NCI-H2171 (cell line): ENCODE measurements at regions not wholly inside any gene's neighbourhood (a gene's known extent, or its start where the extent isn't known, plus 50 kb on each side); places are given as distances from the start of the nearest gene placed in this dataset.
A peak's percentile ranks its signal among the peaks of the same experiment; 100 is the strongest.

ENCODE experiments used
- DNase-seq: peaks from one replicate; lab custom pipeline; 2025; lab: John Stamatoyannopoulos, UW

DNA sequence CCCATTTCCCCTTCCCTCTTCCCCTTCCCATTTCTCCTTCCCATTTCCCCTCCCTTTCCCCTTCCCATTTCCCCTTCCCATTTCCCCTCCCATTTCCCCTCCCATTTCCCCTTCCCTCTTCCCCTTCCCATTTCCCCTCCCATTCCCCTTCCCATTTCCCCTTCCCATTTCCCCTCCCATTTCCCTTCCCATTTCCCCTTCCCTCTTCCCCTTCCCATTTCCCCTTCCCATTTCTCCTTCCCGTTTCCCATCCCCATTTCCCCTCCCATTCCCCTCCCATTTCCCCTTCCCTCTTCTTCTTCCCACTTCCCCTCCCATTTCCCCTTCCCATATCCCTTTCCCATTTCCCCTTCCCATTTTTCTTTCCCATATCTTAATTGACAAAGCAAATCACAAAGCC lies 109.0 kb downstream of the OLFM1 start:
- no peak for DNase-seq

DNA sequence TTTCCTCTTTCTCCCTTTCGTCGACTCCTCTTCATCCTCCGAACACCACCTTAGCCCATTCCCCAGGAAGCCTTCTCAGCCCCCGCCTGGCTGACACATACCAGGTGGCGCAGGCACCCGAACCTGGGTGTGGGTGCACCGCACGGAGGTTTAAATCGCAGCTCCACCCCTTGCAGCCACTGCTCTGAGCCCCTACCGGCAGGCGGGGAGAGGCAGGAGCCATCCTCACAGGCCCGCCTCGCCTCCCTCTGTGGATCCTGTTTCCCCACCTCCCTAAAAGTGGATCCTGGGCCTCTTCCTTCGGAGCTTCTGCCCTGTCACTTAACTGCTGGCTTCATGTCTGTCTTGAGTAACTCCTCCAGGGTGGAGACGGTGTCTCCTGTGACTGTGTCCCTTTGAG lies 110.7 kb downstream of the OLFM1 start:
- no peak for DNase-seq

DNA sequence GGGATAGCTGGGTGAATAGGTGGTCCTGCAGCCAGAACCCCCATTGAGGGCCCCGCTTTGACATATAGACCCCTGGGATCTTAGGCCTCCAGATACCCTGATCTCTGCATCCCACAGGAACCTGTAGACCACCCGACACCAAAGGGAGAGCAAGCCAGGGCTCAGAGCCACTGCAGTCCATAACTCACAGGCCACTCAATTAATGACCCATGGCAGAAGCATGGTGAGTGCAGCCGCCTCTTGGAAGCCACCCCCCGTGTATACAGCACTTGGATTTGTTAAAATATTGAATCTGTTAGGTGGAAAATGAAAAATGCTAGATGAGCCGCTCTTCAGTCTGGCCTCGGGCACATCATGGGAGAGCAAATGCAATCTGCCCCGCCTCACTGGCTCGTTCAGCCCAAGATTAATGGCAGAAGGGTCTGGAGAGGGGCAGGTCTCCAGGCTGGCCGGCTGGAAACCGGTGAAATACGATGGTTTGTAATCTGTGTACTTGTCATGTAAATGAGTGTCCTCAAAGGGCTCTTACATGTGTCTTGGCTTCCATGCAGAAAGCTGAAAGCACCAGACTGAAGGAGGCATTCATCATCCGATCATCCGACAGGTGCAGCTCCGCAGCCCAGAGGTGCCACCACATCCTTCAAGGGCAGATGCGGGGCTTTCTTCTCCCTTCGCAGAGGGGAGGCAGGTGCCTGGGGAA lies 111.3 kb downstream of the OLFM1 start:
- DNase-seq, result no peak

DNA sequence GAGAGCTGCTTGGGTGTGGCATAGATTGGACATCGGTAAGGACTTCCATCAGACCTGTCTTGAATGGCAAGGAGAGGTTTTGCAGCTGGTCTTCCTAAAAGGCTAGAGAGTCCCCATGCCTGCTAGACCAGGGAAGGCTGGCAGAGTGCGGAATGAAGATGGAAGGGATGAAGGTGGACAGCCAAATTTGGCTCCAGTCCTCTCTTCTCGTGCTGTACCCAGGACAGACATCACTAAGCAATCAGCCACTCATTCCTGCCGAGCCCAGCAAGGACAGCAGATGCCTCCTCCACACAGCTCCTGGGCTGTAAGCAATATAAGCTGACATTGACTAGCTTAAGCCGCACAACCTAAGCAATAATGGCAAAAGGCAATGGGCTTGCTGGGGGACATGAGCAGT lies 112.0 kb downstream of the OLFM1 start:
- DNase-seq, result no peak

DNA sequence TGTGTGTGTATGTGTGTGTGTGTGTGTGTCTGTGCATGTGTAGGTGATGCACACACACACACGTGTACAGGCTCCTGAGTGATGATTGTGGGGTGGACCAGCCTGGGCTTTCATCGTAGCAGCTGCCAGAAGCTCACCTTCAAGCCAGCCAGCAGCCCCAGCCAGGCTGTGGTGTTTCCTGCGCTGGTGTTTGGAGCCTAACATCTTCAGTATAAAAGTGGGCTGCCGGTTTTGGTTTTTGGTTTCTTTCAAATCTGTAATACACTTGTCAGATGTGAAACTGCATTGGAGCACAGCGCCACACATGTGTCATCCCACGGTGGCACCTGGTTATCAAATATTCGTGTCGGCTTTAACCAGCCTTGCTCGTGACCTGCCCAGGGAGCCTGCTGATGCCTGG lies 114.2 kb downstream of the OLFM1 start:
- DNase-seq, result no peak

DNA sequence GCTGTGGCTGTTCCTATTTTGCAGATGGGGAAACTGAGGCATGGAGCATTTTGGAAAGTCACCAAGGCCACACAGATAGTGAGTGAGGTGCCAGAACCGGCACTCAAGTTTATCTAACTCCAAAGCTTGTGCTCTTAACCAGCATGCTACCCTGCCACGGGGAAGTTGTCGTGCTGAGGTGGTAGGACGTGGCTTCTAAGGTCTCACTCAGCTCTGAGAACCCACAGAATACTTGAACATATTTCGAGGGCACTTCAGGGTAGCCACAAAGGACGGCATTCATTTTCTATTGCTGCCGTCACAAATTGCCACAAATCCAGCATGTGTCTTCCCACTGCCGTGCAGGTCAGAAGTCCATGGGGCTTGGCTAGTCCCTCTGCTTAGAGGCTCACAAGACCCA lies 116.7 kb downstream of the OLFM1 start:
- DNase-seq, result no peak

DNA sequence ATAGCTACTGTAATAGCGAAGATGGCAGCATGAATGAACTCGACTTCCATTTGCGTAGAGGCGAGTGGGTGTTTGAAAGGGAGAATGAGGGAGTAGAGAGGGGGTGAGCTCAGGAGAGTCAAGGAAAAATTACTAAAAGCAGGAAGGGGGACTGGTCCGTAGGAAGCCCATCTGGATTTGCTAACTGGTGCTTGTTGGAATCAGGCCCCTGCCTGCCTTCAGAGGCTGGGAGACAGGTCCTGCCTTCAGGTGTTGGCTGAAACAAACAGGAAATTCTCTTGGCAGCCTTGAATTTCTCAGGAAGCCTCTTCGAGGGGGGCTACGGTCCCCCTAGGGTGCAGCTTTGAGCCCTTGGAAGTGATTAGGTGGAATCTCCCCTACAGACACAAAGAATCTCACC lies 121.7 kb downstream of the OLFM1 start:
- DNase-seq, result no peak

DNA sequence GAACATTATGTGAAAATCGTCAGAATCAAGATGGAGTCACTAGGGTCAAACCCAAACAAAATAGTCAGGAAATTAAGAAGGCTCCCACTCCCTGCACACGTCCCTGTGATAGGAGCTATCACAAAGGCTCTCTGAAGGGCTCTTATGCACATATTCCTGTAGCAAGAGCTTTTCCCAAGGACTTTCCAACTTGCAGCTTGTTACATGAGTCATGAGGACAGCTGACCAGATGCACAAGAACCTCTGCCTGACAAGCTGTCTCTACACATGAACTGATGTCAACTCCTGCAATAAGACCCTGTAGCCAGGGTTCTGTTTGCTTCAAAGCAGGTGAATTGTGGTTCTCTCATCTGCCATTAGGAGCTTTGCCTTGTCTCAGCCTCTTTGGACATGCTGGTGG lies 122.4 kb downstream of the OLFM1 start:
- DNase-seq, result no peak

- DNase-seq, result no peak
These were observed 123.4 kb downstream of the OLFM1 start for GRCh38 chr9:135210676-135211523.

GRCh38 chr9:135211524-135211890 lies 124.0 kb downstream of the OLFM1 start:
- no peak for DNase-seq

DNA sequence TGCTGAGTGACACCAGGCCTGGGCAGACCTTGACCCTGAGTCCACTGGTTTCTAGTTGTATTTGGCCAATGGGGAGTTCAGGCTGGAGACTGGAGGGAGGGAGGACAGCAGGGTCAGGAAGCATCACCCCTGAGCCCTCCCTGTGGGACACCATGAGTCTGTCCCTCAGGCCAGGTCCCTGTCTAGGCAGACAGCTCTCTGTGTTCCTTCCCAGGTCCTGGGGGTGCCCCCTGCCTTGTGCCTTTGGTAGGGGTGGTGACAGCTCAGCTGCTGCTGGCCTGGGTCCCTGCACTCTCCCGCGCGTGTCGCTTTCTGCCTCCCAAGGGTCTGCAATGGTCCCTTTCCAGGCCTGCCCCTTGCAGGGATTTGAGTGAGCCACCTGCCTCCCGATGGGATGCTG lies 125.5 kb downstream of the OLFM1 start:
- no peak for DNase-seq

DNA sequence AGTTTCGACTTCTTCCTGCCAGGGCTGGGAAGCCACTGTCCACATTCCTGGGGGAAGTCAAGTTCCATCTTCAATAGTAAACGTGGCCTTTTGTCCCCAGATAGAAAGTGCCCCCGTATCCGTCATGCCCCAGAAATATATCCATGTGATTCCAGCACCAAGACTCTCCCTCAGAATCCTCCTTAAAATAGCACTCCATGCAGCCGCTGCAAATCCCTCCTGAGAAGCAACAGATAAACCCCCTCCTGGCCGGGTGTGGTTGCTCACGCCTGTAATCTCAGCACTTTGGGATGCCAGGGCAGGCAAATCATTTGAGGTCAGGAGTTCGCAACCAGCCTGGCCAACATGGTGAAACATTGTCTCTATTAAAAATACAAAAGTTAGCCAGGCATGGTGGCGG lies 126.1 kb downstream of the OLFM1 start:
- DNase-seq, result no peak

- DNase-seq, result no peak
These were observed 126.7 kb downstream of the OLFM1 start for GRCh38 chr9:135214054-135214640.

DNA sequence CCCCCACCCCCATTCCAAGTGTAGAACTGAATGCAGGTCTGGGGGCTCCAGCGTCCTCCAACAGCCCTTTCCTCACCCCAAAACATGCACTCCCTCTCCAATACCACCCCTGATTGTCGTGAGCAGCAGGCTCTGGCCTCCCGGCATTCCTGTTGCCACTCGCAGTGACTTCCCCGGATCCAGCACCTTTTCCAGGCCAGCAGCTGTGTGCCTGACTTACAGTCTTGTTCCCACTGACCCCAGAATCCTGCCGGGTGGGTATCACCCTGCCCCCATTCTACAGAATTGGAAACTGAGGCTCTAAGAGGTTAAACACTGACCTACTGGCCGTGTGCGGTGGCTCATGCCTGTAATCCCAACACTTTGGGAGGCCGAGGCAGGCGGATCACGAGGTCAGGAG lies 127.2 kb downstream of the OLFM1 start:
- no peak for DNase-seq

GRCh38 chr9:135215571-135216161 lies 128.2 kb downstream of the OLFM1 start:
- no peak for DNase-seq

DNA sequence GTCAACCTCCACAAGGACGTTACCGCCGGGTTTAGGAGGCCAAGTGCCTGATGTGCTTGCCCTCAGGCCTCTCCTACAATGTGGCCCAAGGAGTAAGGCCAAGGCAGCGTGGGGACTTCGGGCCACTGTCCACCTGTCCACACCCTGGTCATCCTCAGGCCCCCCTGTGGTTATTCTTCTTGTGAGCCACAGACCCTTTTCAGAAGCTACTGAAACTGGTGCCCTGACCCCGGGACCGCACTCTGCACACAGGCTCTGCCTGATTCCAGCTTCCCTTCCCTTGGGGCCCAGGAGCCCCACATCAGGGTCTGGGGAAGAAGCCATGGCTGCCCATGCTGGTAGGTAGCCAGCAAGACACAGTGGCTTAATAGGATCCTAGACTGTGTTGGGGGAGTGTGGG lies 128.8 kb downstream of the OLFM1 start:
- no peak for DNase-seq

GRCh38 chr9:135216791-135217441 lies 129.4 kb downstream of the OLFM1 start:
- DNase-seq, result peak; percentile 70

- no peak for DNase-seq
These were observed 130.4 kb downstream of the OLFM1 start for GRCh38 chr9:135217836-135218235.

DNA sequence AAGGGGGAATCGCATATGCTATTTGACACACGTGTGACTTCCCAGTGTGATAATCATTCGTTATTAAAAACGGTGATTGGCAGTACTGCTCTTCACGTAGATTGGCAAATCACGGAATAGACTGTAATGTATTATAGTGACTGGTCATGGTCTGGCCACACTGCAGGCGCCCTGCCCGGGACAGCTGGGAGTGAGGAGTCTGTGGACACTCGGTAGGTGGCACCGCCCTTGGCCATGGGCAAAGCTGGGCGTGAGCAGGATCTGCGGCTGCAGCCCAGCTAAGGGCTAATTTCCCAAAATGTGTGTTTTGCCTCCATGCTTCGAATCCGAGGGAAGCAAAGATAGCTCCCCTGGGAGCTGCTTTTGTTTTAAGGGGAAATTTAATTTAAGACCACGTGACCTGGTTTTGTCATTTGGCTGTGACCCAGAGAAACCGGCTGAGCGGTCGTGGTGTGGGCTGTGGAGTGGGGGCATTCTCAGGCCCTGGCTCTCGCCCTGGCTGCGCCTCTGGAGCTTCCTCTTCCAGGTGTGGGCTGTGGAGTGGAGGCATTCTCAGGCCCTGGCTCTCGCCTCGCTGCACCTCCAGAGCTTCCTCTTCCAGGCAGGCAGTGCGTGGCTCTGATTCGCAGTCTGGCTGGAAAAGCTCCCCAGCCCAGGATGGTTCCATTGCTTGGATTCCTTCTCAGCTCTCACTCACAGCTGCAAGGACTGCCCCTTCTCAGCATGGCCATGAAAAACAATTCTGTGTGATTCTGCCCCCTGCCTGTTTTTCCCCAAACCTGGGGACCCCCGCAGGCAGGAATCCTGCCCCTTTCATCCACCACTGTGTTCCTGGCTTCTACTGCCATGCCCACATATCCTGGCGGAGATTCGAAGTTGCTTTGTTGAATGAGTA lies 131.1 kb downstream of the OLFM1 start:
- no peak for DNase-seq

- DNase-seq, result no peak
These were observed 132.5 kb downstream of the OLFM1 start for GRCh38 chr9:135219676-135220600.
